HCT116 (cell line): ENCODE measurements at regions not wholly inside any gene's neighbourhood (a gene's known extent, or its start where the extent isn't known, plus 50 kb on each side); places are given as distances from the start of the nearest gene placed in this dataset.
"Not testable (repeated sequence)": the region's sequence is repeated elsewhere in the genome, so short reads cannot be mapped to it uniquely, and the experiment has no call there.

Source experiments
- ATAC-seq: fragments of 200-7000 bp; cut with Tn5 transposase; 2 replicates; pipeline ENCODE4 v1.9.1; 2020; ENCODE audit warnings: mild to moderate bottlenecking, moderate library complexity
- BruUV-seq: library from RNA; stranded (reverse); fragments of 400-500 nt; replicated peaks from 2 replicates; lab custom pipeline; 2021; lab: Mats Ljungman, UMichigan
- CTCF ChIA-PET: fragments of 300-600 bp; sonication (Branson Sonifier 250); formaldehyde crosslinking; loops from one replicate; lab custom pipeline; 2021; ENCODE audit warnings: antibody characterized with exemption; lab: Charles Lee
- POLR2A ChIA-PET: fragments of 300-600, 350-600 bp; sonication (Branson Sonifier 250); formaldehyde crosslinking; loops from one replicate; lab custom pipeline; 2021; ENCODE audit warnings: antibody characterized with exemption; lab: Charles Lee
- RAD21 ChIA-PET, 2 experiments: fragments of 300-600 bp; sonication (Branson Sonifier 250); formaldehyde crosslinking; loops; one replicate each; lab custom pipeline; 2023; ENCODE audit warnings: low total read pairs in 2 of 2; ENCODE audit not compliant: uncharacterized antibody in 2 of 2, unreplicated experiment in 2 of 2, low non-redundant PET in 1 of 2; lab: Charles Lee
- DNase-seq: peaks from one replicate; pipeline ENCODE4 v3.0.0-alpha.2; 2010; ENCODE audit warnings: low read depth, low spot score
- H2AFZ ChIP-seq: fragments of 200-600 bp; shearing (Covaris generic), sonication (generic); 2 replicates; pipeline ENCODE4 v1.6.1; 2017; ENCODE audit warnings: low read depth, mixed run types, mixed read lengths, antibody characterized with exemption, low read length; ENCODE audit not compliant: poor library complexity, severe bottlenecking
- H3K27ac ChIP-seq: 2 replicates; pipeline ENCODE4 v1.5.1; 2012; ENCODE audit warnings: low read depth, low read length
- H3K27me3 ChIP-seq: fragments of 200-600 bp; sonication (generic); 2 replicates; pipeline ENCODE4 v1.6.1; 2016; ENCODE audit warnings: mixed run types, low read length, mixed read lengths; ENCODE audit not compliant: insufficient read depth
- H3K36me3 ChIP-seq, 2 experiments: fragments of 200-500 bp in 1 of 2; fragments of 200-600 bp in 1 of 2; sonication (Bioruptor generic) in 1 of 2; sonication (generic) in 1 of 2; 2 replicates each; pipeline versions ENCODE4 v1.5.1 to v1.6.1; 2014 to 2016; ENCODE audit warnings: low read length in 2 of 2, inconsistent platforms in 1 of 2, mixed read lengths in 1 of 2, mixed run types in 1 of 2; ENCODE audit not compliant: insufficient read depth in 2 of 2, control insufficient read depth in 1 of 2
- H3K4me1 ChIP-seq, 2 experiments: fragments of 200-600 bp in 1 of 2; sonication (generic) in 1 of 2; 2 replicates each; pipeline versions ENCODE4 v1.5.1 to v1.6.1; 2012 to 2017; ENCODE audit warnings: low read length in 2 of 2, inconsistent platforms in 1 of 2, mild to moderate bottlenecking in 1 of 2, mixed read lengths in 1 of 2, mixed run types in 1 of 2, moderate library complexity in 1 of 2; ENCODE audit not compliant: insufficient read depth in 2 of 2, control insufficient read depth in 1 of 2
- H3K4me2 ChIP-seq: fragments of 200-600 bp; sonication (generic); 2 replicates; pipeline ENCODE4 v1.6.1; 2017; ENCODE audit warnings: mixed run types, low read length, mixed read lengths
- H3K4me3 ChIP-seq, 2 experiments: fragments of 200-600 bp in 1 of 2; sonication (generic) in 1 of 2; replicated peaks in 1 of 2; 2 replicates each; pipeline ENCODE4 v1.5.1; 2011 to 2016; ENCODE audit warnings: low read length in 2 of 2, control low read depth in 1 of 2, low read depth in 1 of 2, mild to moderate bottlenecking in 1 of 2, mixed read lengths in 1 of 2, mixed run types in 1 of 2
- H3K79me2 ChIP-seq: fragments of 200-600 bp; sonication (generic); 2 replicates; pipeline ENCODE4 v1.6.1; 2017; ENCODE audit warnings: mild to moderate bottlenecking, mixed run types, low read length, moderate library complexity, mixed read lengths; ENCODE audit not compliant: insufficient read depth
- H3K9ac ChIP-seq: fragments of 200-600 bp; sonication (generic); 2 replicates; pipeline ENCODE4 v1.6.1; 2016; ENCODE audit warnings: low read length, mixed read lengths
- H3K9me2 ChIP-seq: fragments of 200-600 bp; sonication (generic), shearing (Covaris generic); 2 replicates; pipeline ENCODE4 v1.6.1; 2017; ENCODE audit warnings: mixed run types, mild to moderate bottlenecking, moderate library complexity; ENCODE audit not compliant: insufficient read depth
- H3K9me3 ChIP-seq, 2 experiments: fragments of 200-500 bp in 1 of 2; fragments of 200-600 bp in 1 of 2; sonication (Bioruptor generic) in 1 of 2; sonication (generic) in 1 of 2; 2 replicates each; pipeline ENCODE4 v1.6.1; 2014 to 2017; ENCODE audit warnings: low read length in 2 of 2, mixed read lengths in 2 of 2, inconsistent platforms in 1 of 2, low read depth in 1 of 2, mild to moderate bottlenecking in 1 of 2, mixed run types in 1 of 2, moderate library complexity in 1 of 2; ENCODE audit not compliant: control insufficient read depth in 1 of 2, insufficient read depth in 1 of 2
- H4K20me1 ChIP-seq: fragments of 200-600 bp; sonication (generic), shearing (Covaris generic); 2 replicates; pipeline ENCODE4 v1.6.1; 2017; ENCODE audit warnings: mixed run types, mild to moderate bottlenecking, moderate library complexity; ENCODE audit not compliant: insufficient read depth
- intact Hi-C: fragments of 100-400 bp; cut with micrococcal nuclease; formaldehyde crosslinking; loops from 2 replicates; pipeline ENCODE4 v1.10.0; 2022

DNA sequence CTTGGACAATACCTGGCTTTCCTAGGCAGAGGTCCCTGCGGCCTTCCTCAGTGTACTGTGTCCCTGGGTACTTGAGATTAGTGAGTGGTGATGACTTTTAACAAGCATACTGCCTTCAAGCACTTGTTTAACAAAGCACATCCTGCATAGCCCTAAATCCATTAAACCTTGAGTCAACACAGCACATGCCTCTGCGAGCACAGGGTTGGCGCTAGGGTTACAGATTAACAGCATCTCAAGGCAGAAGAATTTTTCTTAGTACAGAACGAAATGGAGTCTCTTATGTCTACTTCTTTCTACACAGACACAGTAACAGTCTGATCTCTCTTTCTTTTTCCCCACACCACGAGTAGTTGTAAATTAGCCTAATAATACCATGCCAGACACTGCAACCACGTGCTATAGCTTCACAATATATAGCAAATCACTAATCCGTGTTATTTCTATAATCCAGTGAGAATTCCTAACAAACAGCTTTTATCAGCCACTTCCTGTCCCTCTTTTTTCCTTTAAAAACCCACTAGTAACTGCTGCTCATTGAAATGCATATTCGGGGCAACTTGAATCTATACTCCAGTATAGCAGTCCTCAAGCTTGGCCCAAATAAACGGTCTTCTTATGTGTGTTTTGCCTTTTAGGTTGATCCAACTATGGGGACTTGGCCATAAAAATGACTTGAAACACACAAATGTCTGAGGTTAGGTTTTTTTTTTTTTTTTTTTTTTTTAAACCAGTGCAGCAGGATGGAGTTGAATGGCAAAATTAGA, 102.9 kb upstream of the MTLN start:
- H3K36me3 ChIP-seq, H3K9me2 ChIP-seq, ATAC-seq, POLR2A ChIA-PET, BruUV-seq, H3K4me1 ChIP-seq, RAD21 ChIA-PET, H3K4me3 ChIP-seq, DNase-seq, H3K9me3 ChIP-seq, H4K20me1 ChIP-seq, H2AFZ ChIP-seq, H3K9ac ChIP-seq, H3K27me3 ChIP-seq, CTCF ChIA-PET, H3K4me2 ChIP-seq, H3K79me2 ChIP-seq, H3K27ac ChIP-seq, intact Hi-C loops: not testable (repeated sequence)

DNA sequence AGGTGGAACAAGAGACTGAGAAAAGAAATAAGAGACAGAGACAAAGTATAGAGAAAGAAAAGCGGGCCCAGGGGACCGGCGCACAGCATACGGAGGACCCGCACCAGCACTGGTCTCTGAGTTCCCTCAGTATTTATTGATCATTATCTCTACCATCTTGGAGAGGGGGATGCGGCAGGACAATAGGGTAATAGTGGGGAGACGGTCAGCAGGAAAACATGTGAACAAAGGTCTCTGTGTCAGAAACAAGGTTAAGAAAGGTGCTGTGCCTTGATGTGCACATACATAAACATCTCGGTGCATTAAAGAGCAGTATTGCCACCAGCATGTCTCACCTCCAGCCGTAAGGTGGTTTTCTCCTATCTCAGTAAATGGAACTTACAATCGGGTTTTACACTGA, 102.1 kb upstream of the MTLN start:
- POLR2A ChIA-PET: not testable (repeated sequence)

DNA sequence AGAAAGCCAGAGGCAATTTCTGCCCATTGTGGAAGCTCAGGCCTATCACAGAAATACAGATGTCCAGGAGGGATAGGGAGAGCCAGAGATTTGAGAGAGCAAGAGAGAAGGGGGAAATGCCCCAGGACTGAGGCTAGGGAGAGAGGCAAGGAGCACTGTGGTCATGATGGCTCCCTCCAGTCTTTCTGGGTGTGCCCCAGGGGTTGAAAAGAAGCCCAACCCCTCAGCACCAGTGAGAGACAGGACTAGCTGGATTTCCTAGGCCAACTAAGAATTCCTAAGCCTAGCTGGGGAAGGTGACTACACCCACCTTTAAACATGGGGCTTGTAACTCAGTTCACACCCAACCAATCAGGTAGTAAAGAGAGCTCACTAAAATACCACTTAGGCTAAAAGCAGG, 100.7 kb upstream of the MTLN start:
- DNase-seq, H3K27me3 ChIP-seq, H3K4me3 ChIP-seq, CTCF ChIA-PET, ATAC-seq, H3K9ac ChIP-seq, H2AFZ ChIP-seq, BruUV-seq, POLR2A ChIA-PET, H3K27ac ChIP-seq, H4K20me1 ChIP-seq, H3K36me3 ChIP-seq, H3K9me3 ChIP-seq, H3K4me1 ChIP-seq, H3K79me2 ChIP-seq, H3K4me2 ChIP-seq, intact Hi-C loops, RAD21 ChIA-PET, H3K9me2 ChIP-seq: not testable (repeated sequence)

More for the DNA sequence above, 102.1 kb upstream of the MTLN start:
- H3K79me2 ChIP-seq, DNase-seq, H3K36me3 ChIP-seq, H3K27me3 ChIP-seq, BruUV-seq, H3K9me3 ChIP-seq, H3K9ac ChIP-seq, H3K4me3 ChIP-seq, RAD21 ChIA-PET, H3K27ac ChIP-seq, H2AFZ ChIP-seq, H3K9me2 ChIP-seq, H3K4me2 ChIP-seq, intact Hi-C loops, CTCF ChIA-PET, H3K4me1 ChIP-seq, ATAC-seq, H4K20me1 ChIP-seq: not testable (repeated sequence)

DNA sequence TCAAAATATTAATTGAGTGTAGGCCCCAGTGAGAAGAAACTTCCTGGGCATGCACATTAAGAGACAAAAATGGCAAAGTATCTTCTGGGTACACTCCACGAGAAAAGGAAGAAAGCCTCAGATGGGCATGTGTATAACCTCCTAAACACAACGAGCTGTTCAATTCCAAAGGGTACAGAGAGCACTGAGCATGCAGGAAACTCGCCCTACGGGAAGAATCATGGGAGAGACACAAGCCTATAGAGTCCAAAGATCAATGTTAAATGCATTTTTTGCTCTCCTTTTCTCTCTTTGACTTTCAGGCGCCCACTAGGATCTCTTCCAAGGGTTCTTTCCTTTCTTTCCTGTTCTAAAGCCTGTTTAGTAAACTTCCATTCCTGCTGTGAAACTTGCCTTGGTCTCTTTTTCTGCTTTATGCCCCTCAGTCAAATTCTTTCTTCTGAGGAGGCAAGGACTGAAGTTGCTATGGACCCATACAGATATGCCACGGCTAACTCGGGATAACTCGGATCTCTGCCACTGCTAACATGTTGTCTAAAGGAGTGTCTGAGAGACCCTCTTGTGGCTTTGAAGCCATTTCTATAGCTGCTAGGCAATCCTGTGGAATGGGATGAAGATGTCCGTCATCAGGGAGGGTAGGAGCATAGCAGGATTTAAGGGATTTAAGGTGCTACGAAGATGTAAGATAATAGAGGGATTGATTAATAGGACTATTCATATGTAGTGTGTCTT, 99.5 kb upstream of the MTLN start:
- RAD21 ChIA-PET, intact Hi-C loops, H4K20me1 ChIP-seq, ATAC-seq, H3K36me3 ChIP-seq, H3K9me2 ChIP-seq, H3K27ac ChIP-seq, H3K9ac ChIP-seq, H3K4me1 ChIP-seq, H3K9me3 ChIP-seq, H3K4me3 ChIP-seq, DNase-seq, BruUV-seq, H3K79me2 ChIP-seq, H2AFZ ChIP-seq, CTCF ChIA-PET, POLR2A ChIA-PET, H3K27me3 ChIP-seq, H3K4me2 ChIP-seq: not testable (repeated sequence)
